NCI-H1694 treated with DMSO at 0.1 percent for 48 hours (cell line): ENCODE measurements at regions not wholly inside any gene's neighbourhood (a gene's known extent, or its start where the extent isn't known, plus 50 kb on each side); places are given as distances from the start of the nearest gene placed in this dataset.

ENCODE experiments used
- DNase-seq: peaks from one replicate; lab custom pipeline; 2025; lab: John Stamatoyannopoulos, UW

DNA sequence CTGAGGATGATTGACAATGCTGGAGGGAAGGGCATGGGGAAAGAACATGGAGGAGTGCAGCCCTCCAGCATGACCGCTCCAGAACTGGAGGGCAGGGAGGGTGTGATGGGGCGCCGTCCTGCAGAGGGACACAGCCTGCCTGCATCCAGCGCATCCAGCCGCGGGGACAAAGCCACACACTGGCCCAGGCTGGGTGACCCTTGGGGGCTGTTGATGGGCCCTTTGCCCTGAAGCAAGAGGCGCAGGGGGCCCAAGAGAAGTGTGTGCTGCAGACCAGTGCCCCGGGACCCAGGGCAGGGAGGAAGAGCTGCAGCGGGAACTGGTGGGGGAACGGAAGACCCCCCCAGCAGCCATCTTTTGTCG is 169.8 kb upstream of the PPP1R26 start:
- no peak for DNase-seq

DNA sequence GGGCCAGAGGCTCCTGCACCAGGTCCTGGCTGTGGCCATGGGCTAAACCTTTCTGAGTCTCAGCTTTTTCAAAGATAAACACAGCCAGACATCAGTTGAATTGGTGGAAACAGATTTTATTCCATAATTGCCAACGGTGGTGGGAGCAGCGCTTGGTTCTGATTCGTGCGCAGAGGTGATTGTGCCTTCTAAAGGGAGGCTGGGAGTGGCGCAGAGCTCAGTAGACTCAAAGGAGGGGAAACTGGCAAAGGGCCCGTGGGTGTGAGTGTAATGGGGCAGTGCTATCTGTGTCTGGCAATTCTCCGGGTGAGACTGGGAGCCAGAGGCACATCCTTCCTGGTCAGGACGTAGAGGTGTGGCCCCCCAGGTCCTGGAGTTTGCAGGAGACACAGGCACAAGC is 169.4 kb upstream of the PPP1R26 start:
- DNase-seq = no peak

DNA sequence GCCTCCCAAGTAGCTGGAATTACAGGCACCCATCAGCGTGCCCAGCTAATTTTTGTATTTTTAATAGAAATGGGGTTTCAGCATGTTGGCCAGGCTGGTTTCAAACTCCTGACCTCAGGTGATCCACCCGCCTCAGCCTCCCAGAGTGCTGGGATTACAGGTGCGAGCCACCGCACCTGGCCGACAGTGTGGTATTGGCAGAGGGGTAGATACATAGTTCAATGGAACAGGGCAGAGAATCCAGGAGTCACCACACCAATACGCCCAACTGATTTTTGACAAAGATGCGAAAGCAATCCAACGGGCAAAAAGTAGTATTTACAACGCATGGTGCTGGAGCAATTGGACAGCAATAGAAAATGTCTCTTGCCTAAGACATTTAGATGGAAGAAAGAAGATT is 164.0 kb upstream of the PPP1R26 start:
- DNase-seq = no peak

DNA sequence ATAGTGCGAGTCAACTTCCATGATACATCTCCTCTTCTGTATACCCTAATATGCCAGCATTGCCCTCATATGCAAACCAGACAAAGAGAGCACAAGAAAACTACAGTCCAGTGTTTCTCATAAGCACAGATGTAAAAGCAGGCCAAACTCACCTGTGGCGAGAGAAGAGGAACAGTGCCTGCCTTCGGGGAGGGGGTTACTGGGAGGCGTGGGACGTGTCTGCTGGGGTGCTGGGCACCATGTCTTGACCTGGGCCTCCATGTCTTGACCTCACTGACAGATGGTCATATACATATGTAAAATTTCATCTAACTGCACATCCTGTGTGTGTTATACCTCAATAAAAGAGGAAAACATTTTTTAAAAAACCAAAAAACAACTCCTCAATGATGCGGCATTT is 159.3 kb upstream of the PPP1R26 start:
- no peak for DNase-seq

DNA sequence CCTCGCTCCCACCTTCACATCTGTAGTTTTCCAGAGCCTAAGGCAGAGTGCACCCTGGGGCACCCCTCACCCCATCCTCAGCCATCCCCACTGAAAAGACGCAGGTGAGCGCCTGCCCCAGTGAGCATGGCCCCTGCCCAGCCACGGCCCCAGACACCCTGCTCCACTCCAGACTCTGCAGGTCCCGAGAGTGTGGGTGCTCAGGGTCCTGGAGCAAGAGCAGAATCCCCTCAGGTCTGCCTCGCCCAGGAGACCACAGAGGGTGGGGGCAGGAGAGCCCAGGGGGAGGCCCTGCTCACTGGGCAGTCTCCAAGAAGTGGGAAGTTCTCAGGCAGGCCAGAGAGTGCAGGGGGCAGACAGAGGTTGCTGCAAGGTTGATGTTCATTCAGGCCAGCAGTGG is 158.6 kb upstream of the PPP1R26 start:
- no peak for DNase-seq

DNA sequence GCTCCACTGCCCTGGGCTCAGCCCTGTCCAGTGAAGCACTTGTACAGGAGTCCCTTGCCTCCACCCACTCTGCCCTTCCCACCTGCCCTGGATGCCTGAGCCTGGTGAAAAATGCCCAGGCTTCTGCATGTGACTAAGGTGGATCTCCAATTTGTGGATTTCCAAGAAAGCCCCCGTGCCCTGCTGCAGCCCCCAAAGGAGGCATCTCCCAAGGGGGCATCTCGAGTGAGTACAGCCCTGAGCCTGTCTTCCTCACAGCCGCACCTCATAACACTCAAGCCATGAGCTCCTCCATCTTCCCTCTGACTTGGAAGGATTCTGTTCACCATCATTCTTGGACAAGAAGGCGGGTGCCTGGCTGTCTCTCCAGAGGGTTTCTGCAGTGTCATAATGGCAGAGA is 158.0 kb upstream of the PPP1R26 start:
- no peak for DNase-seq

DNA sequence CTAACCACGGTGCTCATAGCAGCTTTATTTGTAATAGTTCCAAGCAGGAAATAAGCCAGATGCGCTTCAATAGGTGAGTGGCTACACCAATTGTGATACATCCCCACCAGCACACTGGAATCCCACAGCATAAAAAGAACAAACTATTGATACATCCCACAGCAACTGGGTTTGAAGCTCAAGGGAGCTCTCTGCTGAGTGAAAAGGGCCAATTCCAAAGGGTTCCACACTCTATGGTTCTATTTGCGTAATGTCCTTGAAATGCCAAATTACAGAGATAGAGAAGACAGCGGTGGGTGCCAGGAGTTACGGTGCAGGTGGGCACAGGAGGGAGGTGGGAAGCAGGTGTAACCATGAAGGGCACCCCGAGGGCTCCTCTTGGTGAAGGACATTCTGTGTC is 155.3 kb upstream of the PPP1R26 start:
- DNase-seq = no peak

DNA sequence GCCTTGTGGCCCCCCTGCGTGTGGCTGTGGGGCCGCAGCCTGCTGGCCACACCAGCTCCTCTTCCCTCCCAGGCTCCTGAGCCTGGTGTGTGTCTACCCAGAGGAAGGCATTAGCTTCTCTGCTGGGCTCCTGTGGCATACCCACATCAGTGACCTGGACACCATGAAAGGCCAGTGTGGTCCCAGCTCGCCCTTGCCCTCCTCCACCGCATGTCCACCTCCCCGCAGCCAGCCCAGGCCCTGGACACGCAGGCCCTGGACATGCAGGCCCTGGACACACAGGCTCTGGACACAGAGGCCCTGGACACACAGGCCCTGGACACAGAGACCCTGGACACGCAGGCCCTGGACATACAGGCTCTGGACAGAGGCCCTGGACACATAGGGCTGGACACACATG is 153.4 kb upstream of the PPP1R26 start:
- DNase-seq = no peak

DNA sequence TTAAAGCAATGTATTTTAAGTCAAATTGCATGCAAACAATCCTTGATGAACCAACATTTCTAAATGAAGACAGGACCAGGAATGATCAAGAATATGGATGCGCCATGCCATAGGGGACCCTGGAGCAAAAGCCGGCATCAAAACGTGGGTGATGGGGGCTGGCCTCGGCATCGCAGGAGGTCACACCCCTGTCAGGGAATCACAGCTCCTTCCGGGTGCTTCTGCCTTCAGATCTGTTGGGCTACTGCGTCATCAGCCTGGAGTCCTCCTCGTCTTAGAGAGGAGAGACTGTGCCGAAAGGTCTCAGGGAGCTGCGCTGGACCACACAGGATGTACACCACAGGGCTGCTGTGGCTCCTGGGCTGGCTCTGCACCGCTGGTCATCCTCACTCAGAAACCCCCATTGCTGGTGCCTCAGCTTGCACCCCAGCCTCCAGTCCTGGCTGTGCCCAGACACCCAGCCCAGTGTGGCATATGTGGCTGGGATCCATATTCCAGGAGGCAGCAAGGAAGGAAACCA is 152.9 kb upstream of the PPP1R26 start:
- no peak for DNase-seq

DNA sequence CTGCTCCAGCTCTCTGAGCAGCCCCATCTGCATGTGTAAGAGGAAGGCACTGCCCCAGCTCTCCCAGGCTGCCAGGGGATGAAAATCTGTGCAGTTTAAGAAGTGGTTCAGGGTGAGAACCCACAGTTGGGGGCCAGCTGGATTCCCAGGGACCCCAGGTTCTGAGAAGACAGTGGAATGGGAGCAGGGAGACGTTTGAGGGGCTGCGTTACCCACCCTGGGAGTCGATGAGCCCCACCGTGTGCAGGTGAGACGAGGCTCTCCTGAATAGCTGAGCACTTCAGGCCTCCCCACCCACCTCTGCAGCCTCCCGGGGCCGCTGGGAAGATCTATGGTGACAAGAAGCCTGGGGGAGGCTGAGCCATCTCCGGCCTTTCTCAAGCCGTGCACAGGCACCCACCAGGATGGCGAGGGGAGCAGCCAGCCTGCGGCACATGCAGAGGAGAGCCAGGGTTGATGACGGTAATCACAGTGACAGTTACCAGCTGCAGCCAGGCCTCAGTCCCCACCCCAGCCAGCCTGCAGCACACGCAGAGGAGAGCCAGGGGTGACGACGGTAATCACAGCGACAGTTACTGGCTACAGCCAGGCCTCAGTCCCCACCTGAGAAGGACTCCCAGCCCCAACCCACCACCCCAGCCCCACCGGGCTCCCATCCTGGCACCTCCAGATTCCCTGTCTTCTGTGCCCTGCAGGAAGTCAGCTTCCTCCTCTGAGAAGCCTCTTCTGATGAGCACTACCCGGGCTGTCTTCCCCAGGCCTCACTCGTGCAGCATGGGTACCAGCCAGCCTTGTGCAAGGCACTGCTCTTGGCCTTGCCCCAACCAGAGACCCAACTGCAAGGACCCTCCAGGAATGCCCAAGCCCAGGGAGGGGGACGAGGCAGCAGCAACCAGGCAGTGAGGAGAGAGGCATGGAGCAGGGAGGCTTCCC is 150.8 kb upstream of the PPP1R26 start:
- no peak for DNase-seq

DNA sequence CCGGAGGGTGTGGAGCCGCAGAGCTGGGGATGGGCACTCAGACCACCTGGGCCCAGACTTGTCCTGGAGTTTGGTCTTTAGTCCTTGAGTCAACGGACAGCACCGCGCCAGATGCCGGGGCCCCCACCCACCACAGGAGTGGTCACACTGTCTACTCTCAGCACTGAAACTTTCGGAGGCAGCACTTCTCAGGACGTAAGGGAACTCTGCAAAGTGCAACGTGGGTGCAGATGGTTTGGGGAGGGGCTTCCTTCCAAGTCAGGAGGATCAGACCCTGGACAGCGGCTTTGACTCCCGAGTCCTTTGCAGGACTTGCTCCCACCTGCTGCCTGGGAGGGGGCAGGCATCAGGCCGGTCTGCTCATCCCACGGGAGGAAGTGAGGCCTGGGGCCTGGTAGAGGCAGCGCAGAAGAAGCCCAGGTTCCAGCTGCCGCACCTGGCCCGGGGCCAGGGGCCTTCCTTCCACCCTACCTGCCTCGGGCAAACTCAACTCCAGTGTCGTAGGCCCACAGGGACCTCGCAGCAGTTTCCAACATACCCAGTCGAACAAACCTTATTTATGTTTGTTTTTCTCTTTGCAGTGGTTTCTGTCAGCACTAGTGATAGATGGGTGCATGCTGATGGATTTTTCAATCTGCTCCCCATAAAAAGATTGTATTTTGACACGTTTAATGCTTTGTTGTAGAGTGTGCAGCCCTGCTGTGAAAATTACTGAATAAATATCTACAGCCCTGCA is 149.8 kb upstream of the PPP1R26 start:
- DNase-seq = peak; percentile 26

DNA sequence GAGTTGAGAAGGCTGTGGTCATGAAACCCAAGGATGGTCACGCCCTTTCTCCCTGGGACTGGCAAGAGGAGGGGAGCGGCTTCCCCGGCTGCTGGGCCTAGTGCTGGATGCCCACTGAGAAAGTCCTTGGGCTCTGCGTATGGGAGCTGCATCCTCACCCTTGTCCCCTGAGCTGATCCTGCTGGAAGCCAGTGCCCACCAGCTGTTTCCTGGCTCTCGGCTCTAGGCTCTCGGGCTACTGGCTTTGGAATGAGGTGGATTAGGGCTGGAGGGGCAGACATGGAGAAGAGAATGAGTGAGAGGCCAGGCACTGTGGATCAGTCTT is 149.3 kb upstream of the PPP1R26 start:
- DNase-seq = no peak

DNA sequence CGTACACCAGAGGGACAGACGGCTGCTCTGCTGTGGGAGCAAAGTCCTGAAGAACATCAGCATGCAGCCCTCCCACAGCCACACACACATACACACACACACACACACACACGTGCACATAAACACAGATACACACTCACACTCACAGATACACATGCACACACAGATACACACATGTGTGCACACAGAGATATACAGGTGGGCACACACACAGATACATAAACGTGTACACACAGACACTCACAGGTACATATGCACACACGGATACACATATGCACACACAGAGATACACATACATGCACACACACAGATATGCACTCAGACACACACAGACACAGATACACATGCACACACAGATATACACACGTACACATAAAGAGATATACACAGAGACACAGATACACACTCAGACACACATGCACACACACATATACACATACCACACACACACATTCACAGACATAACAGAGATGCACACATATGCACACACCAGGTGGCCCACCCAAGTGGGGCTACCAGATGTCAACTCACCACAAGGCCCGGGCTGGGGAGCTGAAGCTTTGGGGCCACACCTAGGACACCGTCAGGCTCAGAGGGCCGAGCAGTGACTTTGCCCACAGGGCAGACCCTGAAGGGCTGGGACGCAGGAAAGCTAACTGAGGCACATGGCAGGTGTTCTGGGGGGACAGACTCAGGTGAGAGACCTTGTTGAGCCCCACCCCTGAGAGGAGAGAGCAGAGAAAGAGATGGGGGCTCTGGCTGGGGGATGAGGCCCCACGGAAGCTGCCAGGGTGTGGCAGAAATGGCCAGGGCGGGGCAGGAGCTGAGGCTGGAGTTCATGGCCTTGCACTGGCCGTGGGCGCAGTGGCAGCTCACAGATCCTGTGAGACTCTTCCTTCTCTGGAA is 148.6 kb upstream of the PPP1R26 start:
- no peak for DNase-seq

DNA sequence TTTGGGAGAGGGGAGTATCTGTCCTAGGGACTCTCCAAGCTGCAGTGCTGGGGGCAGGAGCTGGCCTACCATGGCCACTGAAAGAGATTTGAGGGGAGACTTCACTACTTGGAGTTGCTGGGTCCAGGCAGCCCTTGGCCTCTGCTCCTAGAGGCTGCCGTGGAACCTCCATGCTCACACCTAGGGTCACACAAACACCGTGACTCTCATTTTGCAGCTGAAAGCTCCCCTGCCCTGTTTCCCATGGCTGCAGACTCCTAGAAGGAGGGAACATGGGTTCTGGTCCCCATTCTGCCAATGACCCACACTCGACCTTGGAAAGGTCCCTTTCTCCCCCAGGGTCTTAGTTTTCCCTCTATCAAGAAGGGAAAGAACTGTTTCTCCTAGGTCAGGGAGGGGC is 147.1 kb upstream of the PPP1R26 start:
- DNase-seq = no peak

DNA sequence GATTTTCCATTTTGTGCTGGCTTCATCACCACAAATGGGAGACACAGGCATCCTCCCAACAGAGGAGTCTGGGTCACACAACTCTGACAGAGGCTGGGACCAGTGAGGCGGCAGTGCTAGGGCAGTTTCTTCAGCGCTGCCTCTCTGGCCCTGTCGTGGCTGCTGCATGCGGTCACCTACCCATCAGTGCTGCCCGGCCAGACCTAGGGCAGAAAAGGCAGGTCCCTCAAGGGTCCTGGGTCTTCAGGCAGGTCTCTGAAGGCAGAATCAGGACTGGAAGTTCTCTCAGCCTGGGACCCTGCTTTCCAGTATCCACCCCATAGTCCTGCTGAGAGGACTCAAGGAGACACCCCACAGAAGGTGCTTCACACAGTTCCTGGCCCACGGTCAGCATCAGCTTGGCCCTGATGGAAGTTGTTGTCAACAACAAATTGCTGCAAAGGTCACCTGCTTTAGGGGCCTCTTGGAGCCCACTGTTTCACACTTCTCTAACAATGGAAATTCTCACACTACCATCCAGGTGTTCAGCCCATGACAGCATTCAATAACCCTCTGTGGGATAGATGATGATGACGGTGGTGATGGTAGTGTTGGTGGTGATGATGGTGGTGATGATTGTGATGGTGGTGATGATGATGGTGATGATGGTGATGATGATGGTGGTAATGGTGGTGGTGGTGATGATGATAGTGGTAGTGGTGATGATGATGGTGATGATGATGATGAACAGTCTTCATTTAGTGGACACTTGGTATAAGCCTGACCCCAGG is 146.4 kb upstream of the PPP1R26 start:
- DNase-seq = no peak

DNA sequence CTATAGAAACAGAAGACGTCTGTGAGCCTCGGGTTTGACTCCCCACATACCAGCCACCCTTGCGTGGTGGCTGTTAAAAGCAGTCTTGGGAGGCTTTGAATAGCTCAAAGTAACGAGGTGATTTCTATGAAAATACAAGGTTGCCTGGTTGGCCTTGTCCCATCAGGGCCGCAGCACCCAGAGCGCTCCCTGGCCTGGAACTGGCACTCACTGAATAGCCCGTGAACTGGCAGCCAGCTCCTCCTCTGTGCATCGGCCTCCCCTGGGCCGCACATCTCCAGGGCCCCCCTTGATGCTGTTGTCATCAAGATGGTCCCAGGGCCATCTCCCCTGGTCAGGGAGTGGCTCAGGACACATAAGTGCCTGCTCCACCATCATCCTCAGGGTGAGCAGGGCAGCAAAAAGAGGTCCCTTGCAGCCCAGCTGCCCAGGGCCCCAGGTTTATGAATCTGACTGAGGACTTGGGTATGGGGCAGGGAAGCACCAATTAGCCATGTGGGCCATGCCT is 144.6 kb upstream of the PPP1R26 start:
- no peak for DNase-seq

DNA sequence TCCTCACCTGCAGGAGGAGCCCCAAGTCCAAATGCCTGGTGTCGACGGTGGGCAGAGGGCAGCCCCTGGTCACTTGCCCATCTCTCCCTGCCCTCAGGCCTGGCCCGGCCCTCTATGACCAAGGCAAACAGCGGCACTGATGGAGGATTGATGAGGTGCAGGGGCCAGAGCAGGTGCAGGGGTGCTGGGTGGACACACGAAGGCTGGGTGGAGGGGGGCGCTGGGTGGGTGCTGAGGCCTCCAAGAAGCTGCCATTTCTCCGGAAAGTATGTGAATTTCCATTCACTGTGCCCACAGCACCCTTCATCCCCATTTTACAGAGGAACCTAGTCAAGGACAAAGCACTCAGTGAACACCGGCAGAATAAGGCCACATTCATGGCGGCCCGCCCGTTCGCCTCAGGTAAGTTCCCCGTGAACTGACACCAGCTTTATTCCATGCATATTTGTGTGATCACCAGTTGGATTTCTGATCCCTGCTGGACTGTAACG is 143.8 kb upstream of the PPP1R26 start:
- no peak for DNase-seq

DNA sequence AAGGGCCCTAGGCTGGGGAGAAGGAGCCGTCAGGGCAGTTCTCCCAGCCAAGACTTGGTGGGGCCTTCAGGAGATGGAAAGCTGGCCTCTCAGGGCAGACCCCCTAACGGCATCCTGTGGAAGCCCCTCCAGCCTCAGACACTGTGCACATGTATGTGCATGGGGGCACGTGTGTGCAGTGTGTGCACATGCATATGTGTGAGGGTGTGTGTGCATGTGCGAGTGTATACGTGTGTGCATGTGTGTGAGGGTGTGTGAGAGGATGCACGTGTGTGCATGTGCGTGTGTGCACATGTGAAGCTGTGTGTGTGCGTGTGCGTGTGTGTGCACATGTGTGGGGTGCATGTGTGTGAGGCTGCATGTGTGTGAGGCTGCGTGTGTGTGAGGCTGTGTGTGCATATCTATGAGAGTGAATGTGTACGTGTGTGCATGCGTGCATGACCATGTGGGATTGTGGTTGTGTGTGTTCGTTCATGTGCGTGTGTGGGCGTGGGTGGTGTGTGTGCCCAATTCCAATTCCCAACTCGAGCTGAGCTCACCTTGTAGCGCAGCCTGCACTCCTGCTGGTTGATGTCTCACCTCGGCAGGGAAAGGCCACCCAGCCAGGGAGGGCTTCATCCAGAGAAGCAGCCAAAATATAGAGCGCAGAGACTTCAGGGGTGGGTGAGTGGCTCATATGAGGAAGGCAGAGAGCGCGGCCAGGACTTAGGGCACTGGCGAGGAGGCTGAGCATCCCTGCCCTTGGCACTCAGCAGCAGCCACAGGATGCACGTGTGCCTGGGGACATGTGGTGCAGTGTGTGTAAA is 142.7 kb upstream of the PPP1R26 start:
- DNase-seq = no peak

DNA sequence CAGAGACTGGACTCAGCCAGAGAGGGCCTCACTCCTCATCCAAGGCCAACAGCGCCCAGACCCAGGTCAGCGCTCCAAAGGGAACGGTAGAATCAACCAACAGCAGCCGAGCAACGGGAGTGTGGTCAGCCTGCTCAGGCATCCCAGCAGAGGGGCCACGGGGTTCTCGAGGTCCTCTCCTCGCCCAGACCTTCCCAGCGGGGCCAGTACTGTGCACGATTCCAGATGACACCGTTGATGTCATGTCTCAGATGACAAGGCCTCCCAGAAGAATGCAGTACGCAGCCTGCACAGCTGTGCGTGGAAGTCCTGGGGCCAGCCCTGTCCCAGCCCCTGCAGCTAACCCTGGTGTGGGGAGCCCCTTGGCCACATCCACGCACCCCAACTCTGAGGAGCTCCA is 141.0 kb upstream of the PPP1R26 start:
- no peak for DNase-seq

DNA sequence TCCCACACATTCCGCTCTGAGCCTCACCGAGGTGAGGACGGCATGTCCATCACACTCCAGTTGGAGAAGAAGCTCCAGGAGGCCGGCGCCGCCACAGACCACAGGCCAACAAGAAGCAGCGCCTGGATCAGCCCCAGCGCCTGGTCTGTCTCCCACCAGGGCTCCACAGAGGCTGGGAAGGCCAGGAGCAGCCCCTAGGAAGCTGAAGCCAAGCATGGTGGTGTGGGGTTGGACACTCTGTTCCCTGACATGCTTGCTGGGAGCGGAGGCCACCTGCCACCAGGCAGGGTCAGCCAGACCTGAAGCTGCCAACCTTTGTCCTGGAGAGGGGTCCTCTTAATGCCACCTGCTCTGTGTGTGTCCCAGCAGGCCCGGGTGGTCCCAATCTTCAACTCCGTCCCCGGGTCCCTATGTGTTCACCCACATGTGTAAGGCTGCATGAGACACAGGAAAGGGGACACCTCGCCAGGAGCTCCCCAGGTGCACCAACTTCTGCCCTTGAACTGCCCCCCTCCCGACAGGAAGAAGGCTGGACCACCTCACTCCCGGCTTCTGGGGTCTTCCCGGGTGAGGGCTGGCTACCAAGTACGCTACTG is 140.1 kb upstream of the PPP1R26 start:
- no peak for DNase-seq
